ENCODE measurements at regions not wholly inside any gene's neighbourhood (a gene's known extent, or its start where the extent isn't known, plus 50 kb on each side); places are given as distances from the start of the nearest gene placed in this dataset.

- intact Hi-C loops (cut with DNase I, micrococcal nuclease): no loop called here
- H3K4me1 ChIP-seq (ENCODE audit: low read depth): no peaks in the 10 kb centered on the region
- no peak for TF ChIP-seq CTCF (IDR thresholded peaks at IDR 0.05)
- no peak overlapping the region for H3K4me3 ChIP-seq
- no peak for ATAC-seq
- no peak for DNase-seq
- no peaks in the 10 kb centered on the region for H3K9me3 ChIP-seq
- no peaks in the 10 kb centered on the region for H3K36me3 ChIP-seq (ENCODE audit: low read depth)
These were observed 231.2 kb upstream of the SEMA3A start for GRCh38 chr7:84425702-84426259.

DNA sequence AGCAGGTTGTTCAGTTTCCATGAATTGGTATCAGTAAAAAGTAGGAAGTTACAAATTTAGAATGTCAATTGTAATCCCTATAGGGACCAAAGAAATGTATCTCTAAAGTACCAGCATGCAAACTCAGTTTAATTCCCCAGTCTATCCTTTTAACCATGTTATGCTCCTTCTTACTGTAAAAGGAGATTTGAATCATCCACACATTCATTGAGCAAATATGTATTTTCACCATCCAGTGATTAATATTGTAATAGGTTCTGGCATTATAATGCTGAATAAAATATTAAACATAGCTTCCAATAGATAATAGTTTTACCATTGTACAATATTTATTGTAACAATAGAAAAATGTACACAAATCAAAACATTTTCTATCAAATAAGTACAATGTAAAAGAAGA lies 228.2 kb upstream of the SEMA3A start:
- no peak overlapping the region for H3K4me3 ChIP-seq

DNA sequence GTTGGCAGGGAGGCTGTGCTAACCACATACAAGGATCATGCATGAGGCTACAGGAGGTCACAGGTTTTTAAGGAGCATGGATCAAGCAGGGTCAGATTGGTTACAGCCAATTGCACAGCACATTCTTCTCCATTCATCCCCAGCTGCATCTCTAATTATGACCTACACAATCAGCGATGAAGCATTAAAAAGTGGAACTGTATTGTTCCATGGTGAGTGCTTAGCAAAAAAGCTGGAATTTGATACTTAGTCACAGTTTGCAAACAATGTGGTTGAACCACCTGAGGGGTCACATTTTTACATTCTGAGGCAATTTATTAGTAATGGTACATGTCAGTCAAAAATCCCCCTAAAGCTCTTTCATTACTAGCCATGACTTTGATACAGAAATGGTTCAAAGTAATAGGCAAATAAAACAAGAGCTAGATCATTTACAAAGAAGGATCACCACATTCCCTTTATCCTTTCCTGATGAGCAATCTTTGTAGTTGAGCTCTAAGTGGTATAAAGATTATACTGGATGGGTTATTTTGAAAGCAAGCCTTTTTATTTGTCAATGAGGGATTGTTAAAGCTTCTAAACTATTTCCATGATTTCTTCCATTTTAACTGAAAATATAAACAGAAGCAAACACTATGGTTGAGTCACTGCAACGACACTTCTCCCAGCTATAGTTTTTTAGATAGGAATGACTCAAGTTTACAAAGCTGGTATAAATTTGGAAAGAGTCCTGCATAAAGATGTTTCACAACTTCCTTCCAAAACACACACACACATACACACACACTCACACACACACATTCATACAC lies 217.8 kb upstream of the SEMA3A start:
- no peaks in the 10 kb centered on the region for H3K36me3 ChIP-seq (ENCODE audit: low read depth)
- H3K9me3 ChIP-seq: no peaks in the 10 kb centered on the region
- ATAC-seq: no peak
- no peak overlapping the region for H3K4me3 ChIP-seq
- TF ChIP-seq CTCF (IDR thresholded peaks at IDR 0.05): no peak
- DNase-seq: no peak
- no peaks in the 10 kb centered on the region for H3K4me1 ChIP-seq (ENCODE audit: low read depth)
- intact Hi-C loops (cut with DNase I, micrococcal nuclease): no loop called here

More for the DNA sequence above, 228.2 kb upstream of the SEMA3A start:
- Histone ChIP-seq H3K36me3 (ENCODE audit: low read depth) (no peaks in the 10 kb centered on the region), H3K4me1 (ENCODE audit: low read depth) (no peaks in the 10 kb centered on the region), H3K9me3 (peaks cover 2% of the 10 kb centered on the region)
- intact Hi-C loops (cut with DNase I, micrococcal nuclease): no loop called here
- no peak for TF ChIP-seq CTCF (IDR thresholded peaks at IDR 0.05)
- ATAC-seq: no peak
- DNase-seq: no peak

DNA sequence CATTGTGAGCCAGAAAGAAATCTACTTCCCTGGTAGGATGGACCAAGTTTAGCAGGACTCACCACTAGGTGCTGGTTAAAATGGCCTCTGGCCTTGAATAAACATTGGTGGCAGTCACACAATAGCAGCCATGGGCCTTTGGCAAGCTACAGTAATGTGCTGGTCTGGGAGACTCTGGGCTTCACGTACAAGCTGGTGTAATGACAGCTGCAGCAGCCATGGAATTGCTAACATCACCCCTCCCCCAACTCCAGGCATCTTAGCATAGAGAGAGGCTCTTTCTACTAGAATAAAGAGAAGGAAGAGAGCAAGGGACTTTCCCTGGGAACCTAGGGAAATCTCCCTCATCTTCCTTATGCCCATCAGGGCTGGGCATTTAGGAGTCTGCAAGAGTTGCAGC lies 205.1 kb upstream of the SEMA3A start:
- Histone ChIP-seq H3K9me3 (no peaks in the 10 kb centered on the region), H3K36me3 (ENCODE audit: low read depth) (no peaks in the 10 kb centered on the region), H3K4me1 (ENCODE audit: low read depth) (no peaks in the 10 kb centered on the region), H3K4me3 (no peak overlapping the region)
- ATAC-seq (no peak), DNase-seq (no peak)
- no peak for TF ChIP-seq CTCF (IDR thresholded peaks at IDR 0.05)
- intact Hi-C loops (cut with DNase I, micrococcal nuclease): no loop called here

DNA sequence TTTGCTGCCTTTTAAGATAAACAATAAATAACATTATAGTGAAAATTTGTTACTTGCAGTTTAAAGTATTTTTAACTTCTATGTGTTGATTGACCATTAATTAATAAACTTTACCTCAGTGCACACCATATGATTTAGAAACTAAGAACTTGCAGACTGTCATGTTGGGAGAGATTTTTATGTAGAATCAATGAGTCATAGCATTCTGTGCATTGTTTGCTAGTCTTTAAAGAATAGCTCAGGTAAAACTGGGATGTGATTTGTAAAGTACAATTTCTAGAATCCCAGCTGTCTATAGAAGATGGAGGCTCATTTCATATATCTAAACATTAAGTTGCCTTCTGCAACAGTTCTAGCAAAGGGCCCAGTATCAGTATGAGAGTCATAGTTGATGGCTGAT lies 199.6 kb upstream of the SEMA3A start:
- no peaks in the 10 kb centered on the region for H3K36me3 ChIP-seq (ENCODE audit: low read depth)
- no peaks in the 10 kb centered on the region for H3K9me3 ChIP-seq
- ATAC-seq (no peak), DNase-seq (no peak)
- H3K4me3 ChIP-seq: no peak overlapping the region
- no peaks in the 10 kb centered on the region for H3K4me1 ChIP-seq (ENCODE audit: low read depth)
- intact Hi-C loops (cut with DNase I, micrococcal nuclease): no loop called here
- no peak for TF ChIP-seq CTCF (IDR thresholded peaks at IDR 0.05)

Data from mucosa of descending colon (tissue), 3 donors.